ENCODE measurements at regions not wholly inside any gene's neighbourhood (a gene's known extent, or its start where the extent isn't known, plus 50 kb on each side); places are given as distances from the start of the nearest gene placed in this dataset.
"Not testable (repeated sequence)": the region's sequence is repeated elsewhere in the genome, so short reads cannot be mapped to it uniquely, and the experiment has no call there.

- not testable (repeated sequence) for TF ChIP-seq FOXJ3 (CRISPR knock-in tag; IDR thresholded peaks at IDR 0.05); CTCF (IDR thresholded peaks at IDR 0.05); RAD21 (IDR thresholded peaks at IDR 0.05; ENCODE audit: low read length); TAF1 (IDR thresholded peaks at IDR 0.05; ENCODE audit: borderline replicate concordance, low read depth, low read length); REST (IDR thresholded peaks at IDR 0.05; ENCODE audit: low read depth, low read length); ELF1 (IDR thresholded peaks at IDR 0.05); EZH2phosphoT487 (IDR thresholded peaks at IDR 0.05; ENCODE audit: borderline replicate concordance, low read depth)
These were observed 394.3 kb downstream of the PTH2R start for GRCh38 chr2:208800887-208801286.

Measured in SK-N-SH (cell line).